GM23338 (cell line): ENCODE measurements at regions not wholly inside any gene's neighbourhood (a gene's known extent, or its start where the extent isn't known, plus 50 kb on each side); places are given as distances from the start of the nearest gene placed in this dataset.

ENCODE experiments used
- ATAC-seq: fragments of 200-7000 bp; cut with Tn5 transposase; 3 replicates; pipeline ENCODE4 v1.9.1; 2020
- DNase-seq: peaks from one replicate; pipeline ENCODE4 v3.0.0-alpha.2; 2015; ENCODE audit warnings: low spot score
- H2AFZ ChIP-seq: fragments of 200-600 bp; sonication (generic); 2 replicates; pipeline ENCODE4 v1.8.0; 2016; ENCODE audit warnings: antibody characterized with exemption, mild to moderate bottlenecking, moderate library complexity
- H3F3A ChIP-seq: fragments of 200-600 bp; sonication (generic); replicated peaks from 2 replicates; pipeline ENCODE4 v1.8.0; 2017; ENCODE audit warnings: antibody characterized with exemption, mixed run types, low read depth
- H3K27ac ChIP-seq: fragments of 200-600 bp; sonication (generic); 2 replicates; pipeline ENCODE4 v1.6.1; 2016; ENCODE audit warnings: low read depth
- H3K27me3 ChIP-seq: fragments of 200-600 bp; sonication (generic); 2 replicates; pipeline ENCODE4 v1.8.0; 2016; ENCODE audit warnings: mild to moderate bottlenecking, mixed run types, moderate library complexity; ENCODE audit not compliant: insufficient read depth
- H3K36me3 ChIP-seq: fragments of 200-600 bp; sonication (generic); 2 replicates; pipeline ENCODE4 v1.8.0; 2016; ENCODE audit warnings: mild to moderate bottlenecking; ENCODE audit not compliant: insufficient read depth
- H3K4me1 ChIP-seq: fragments of 200-600 bp; sonication (generic); 2 replicates; pipeline ENCODE4 v1.8.0; 2016; ENCODE audit warnings: mild to moderate bottlenecking, moderate library complexity; ENCODE audit not compliant: insufficient read depth
- H3K4me2 ChIP-seq: fragments of 200-600 bp; sonication (generic); 2 replicates; pipeline ENCODE4 v1.7.1; 2017; ENCODE audit warnings: mixed run types
- H3K4me3 ChIP-seq: fragments of 200-600 bp; sonication (generic); 2 replicates; pipeline ENCODE4 v1.6.1; 2016; ENCODE audit warnings: mixed run types
- H3K79me2 ChIP-seq: fragments of 200-600 bp; sonication (generic); replicated peaks from 2 replicates; pipeline ENCODE4 v1.8.0; 2017; ENCODE audit warnings: mild to moderate bottlenecking; ENCODE audit not compliant: insufficient read depth
- H3K9me2 ChIP-seq: fragments of 200-600 bp; sonication (generic); 2 replicates; pipeline ENCODE4 v1.8.0; 2017; ENCODE audit not compliant: insufficient read depth
- H4K20me1 ChIP-seq: fragments of 200-600 bp; sonication (generic); replicated peaks from 2 replicates; pipeline ENCODE4 v1.8.0; 2017; ENCODE audit warnings: mild to moderate bottlenecking; ENCODE audit not compliant: insufficient read depth
- H3K27ac Mint-ChIP-seq: 2 replicates; pipeline ENCODE4 v1.8.0; 2020; ENCODE audit warnings: inconsistent platforms, mild to moderate bottlenecking, moderate library complexity, mixed read lengths
- H3K27me3 Mint-ChIP-seq: 3 replicates; pipeline ENCODE4 v1.8.0; 2022; ENCODE audit warnings: low read depth, mild to moderate bottlenecking, moderate library complexity, mixed read lengths, inconsistent platforms; ENCODE audit not compliant: insufficient read depth, poor library complexity
- H3K36me3 Mint-ChIP-seq: 3 replicates; pipeline ENCODE4 v1.8.0; 2021; ENCODE audit warnings: low read depth, mild to moderate bottlenecking, inconsistent platforms, moderate library complexity, mixed read lengths
- H3K4me1 Mint-ChIP-seq: 3 replicates; pipeline ENCODE4 v1.8.0; 2020; ENCODE audit warnings: mild to moderate bottlenecking, inconsistent platforms, mixed read lengths
- H3K4me3 Mint-ChIP-seq: 3 replicates; pipeline ENCODE4 v1.8.0; 2021; ENCODE audit warnings: moderate library complexity, mild to moderate bottlenecking, inconsistent platforms, mixed read lengths
- H3K9me3 Mint-ChIP-seq: 3 replicates; pipeline ENCODE4 v1.8.0; 2020; ENCODE audit warnings: moderate library complexity, mild to moderate bottlenecking, inconsistent platforms, mixed read lengths
- CTCF ChIP-seq, 2 experiments: fragments of 200-600 bp in 1 of 2; sonication (generic) in 1 of 2; conservative IDR thresholded peaks; 2 replicates each; pipeline versions ENCODE4 v1.5.1 to v1.6.1; 2016 to 2017; ENCODE audit warnings: antibody characterized with exemption in 2 of 2, low read depth in 2 of 2, mild to moderate bottlenecking in 2 of 2, moderate library complexity in 1 of 2
- ETS1 ChIP-seq: IDR thresholded peaks from 2 replicates; pipeline ENCODE4 v1.6.1; 2016; ENCODE audit warnings: antibody characterized with exemption
- EZH2phosphoT487 ChIP-seq: fragments of 200-600 bp; sonication (generic); IDR thresholded peaks from one replicate; pipeline ENCODE4 v1.8.1; 2018; ENCODE audit warnings: antibody characterized with exemption; ENCODE audit not compliant: unreplicated experiment
- NANOG ChIP-seq: IDR thresholded peaks from 2 replicates; pipeline ENCODE4 v1.6.1; 2016; ENCODE audit warnings: antibody characterized with exemption, borderline replicate concordance
- POLR2AphosphoS5 ChIP-seq: IDR thresholded peaks from 2 replicates; pipeline ENCODE4 v1.6.1; 2016; ENCODE audit warnings: antibody characterized with exemption, low read depth
- STAT1 ChIP-seq: IDR thresholded peaks from one replicate; pipeline ENCODE4 v1.6.1; 2016; ENCODE audit warnings: antibody characterized with exemption; ENCODE audit not compliant: unreplicated experiment
- ZNF114 ChIP-seq: fragments of 250-450 bp; sonication (Bioruptor Pico); IDR thresholded peaks from 2 replicates; pipeline ENCODE4 v1.5.0; 2020; ENCODE audit warnings: mild to moderate bottlenecking, moderate library complexity
- ZNF331 ChIP-seq: fragments of 250-450 bp; sonication (Bioruptor Pico); IDR thresholded peaks from 2 replicates; pipeline ENCODE4 v1.5.0; 2020; ENCODE audit warnings: low read depth, mild to moderate bottlenecking, moderate library complexity
- TF ChIP-seq, protein P1 (sequence below): fragments of 250-450 bp; sonication (Bioruptor Pico); IDR thresholded peaks from 2 replicates; pipeline ENCODE4 v1.5.0; 2020; ENCODE audit warnings: mild to moderate bottlenecking, moderate library complexity

DNA sequence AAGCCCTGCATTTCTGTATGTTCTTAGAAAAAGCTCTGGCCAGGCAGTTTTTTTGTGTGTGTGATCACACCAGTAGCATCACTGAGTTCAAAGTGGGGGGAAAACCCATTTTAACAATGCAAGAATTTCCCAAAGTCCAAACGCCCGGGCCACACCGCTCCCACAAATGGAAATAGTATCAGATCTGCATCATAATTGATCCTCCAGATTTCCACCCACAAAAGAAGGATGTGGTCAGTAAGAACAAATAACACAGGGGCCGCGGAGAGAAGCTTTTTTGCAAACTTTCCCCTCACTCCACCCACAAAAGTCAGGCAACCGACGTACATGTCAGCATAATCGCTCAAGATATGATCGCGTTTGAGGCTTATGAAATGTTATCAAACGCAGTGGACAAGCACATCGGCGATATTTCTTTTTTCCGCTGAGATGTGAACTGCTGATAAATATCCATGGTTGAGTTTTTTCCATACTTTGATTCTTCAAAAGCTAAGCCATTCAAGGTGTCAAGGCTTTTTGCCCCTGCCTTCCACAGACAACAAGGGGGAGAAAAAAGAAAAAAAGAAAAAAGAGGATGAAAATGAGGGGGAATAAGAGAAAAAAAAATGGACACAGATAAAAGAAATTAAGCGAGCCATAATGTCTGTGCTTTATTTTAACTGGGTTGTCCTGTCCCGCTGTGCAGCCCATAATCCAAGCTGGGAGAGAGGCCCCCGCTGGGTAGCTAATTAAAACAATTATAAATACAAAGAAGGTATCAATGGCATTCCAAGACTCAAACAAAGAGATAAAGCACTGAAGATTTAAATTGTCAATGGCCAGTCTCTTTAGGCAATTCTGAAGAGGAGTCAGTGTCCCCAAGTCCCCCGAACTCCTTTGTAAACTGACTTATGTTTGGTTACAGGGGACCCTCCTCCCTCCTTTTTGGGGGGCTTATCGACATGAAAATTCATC lies 143.5 kb downstream of the ZFP64 start:
- H3K27me3 Mint-ChIP-seq: peaks cover 10% of the 10 kb centered on the region
- peak overlapping the region; percentile 40 for H3K4me3 ChIP-seq
- H3K4me3 Mint-ChIP-seq: peak overlapping the region; percentile 65

More for the DNA sequence above, 143.5 kb downstream of the ZFP64 start:
- Histone ChIP-seq H3K4me2 (peak overlapping the region; percentile 67), H4K20me1 (no peaks in the 10 kb centered on the region), H3K9me2 (no peaks in the 10 kb centered on the region), H3K4me1 (peaks cover 29% of the 10 kb centered on the region), H3K27ac (peak overlapping the region; percentile 96), H3F3A (no peaks in the 10 kb centered on the region), H3K36me3 (no peaks in the 10 kb centered on the region), H3K27me3 (no peaks in the 10 kb centered on the region), H3K79me2 (no peaks in the 10 kb centered on the region), H2AFZ (no peak overlapping the region)
- no peak for TF ChIP-seq EZH2phosphoT487
- no peak for TF ChIP-seq ZNF114 (CRISPR knock-in tag)
- TF ChIP-seq, protein P1, sequence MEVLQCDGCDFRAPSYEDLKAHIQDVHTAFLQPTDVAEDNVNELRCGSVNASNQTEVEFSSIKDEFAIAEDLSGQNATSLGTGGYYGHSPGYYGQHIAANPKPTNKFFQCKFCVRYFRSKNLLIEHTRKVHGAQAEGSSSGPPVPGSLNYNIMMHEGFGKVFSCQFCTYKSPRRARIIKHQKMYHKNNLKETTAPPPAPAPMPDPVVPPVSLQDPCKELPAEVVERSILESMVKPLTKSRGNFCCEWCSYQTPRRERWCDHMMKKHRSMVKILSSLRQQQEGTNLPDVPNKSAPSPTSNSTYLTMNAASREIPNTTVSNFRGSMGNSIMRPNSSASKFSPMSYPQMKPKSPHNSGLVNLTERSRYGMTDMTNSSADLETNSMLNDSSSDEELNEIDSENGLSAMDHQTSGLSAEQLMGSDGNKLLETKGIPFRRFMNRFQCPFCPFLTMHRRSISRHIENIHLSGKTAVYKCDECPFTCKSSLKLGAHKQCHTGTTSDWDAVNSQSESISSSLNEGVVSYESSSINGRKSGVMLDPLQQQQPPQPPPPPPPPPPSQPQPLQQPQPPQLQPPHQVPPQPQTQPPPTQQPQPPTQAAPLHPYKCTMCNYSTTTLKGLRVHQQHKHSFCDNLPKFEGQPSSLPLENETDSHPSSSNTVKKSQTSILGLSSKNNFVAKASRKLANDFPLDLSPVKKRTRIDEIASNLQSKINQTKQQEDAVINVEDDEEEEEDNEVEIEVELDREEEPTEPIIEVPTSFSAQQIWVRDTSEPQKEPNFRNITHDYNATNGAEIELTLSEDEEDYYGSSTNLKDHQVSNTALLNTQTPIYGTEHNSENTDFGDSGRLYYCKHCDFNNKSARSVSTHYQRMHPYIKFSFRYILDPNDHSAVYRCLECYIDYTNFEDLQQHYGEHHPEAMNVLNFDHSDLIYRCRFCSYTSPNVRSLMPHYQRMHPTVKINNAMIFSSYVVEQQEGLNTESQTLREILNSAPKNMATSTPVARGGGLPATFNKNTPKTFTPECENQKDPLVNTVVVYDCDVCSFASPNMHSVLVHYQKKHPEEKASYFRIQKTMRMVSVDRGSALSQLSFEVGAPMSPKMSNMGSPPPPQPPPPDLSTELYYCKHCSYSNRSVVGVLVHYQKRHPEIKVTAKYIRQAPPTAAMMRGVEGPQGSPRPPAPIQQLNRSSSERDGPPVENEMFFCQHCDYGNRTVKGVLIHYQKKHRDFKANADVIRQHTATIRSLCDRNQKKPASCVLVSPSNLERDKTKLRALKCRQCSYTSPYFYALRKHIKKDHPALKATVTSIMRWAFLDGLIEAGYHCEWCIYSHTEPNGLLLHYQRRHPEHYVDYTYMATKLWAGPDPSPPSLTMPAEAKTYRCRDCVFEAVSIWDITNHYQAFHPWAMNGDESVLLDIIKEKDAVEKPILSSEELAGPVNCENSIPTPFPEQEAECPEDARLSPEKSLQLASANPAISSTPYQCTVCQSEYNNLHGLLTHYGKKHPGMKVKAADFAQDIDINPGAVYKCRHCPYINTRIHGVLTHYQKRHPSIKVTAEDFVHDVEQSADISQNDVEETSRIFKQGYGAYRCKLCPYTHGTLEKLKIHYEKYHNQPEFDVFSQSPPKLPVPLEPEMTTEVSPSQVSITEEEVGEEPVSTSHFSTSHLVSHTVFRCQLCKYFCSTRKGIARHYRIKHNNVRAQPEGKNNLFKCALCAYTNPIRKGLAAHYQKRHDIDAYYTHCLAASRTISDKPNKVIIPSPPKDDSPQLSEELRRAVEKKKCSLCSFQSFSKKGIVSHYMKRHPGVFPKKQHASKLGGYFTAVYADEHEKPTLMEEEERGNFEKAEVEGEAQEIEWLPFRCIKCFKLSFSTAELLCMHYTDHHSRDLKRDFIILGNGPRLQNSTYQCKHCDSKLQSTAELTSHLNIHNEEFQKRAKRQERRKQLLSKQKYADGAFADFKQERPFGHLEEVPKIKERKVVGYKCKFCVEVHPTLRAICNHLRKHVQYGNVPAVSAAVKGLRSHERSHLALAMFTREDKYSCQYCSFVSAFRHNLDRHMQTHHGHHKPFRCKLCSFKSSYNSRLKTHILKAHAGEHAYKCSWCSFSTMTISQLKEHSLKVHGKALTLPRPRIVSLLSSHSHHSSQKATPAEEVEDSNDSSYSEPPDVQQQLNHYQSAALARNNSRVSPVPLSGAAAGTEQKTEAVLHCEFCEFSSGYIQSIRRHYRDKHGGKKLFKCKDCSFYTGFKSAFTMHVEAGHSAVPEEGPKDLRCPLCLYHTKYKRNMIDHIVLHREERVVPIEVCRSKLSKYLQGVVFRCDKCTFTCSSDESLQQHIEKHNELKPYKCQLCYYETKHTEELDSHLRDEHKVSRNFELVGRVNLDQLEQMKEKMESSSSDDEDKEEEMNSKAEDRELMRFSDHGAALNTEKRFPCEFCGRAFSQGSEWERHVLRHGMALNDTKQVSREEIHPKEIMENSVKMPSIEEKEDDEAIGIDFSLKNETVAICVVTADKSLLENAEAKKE (CRISPR knock-in tag): no peak
- no peak for TF ChIP-seq POLR2AphosphoS5
- TF ChIP-seq STAT1: no peak
- no peak for TF ChIP-seq CTCF (conservative IDR thresholded peaks at IDR 0.05; ENCODE audit: low read depth in 2 of 2)
- TF ChIP-seq ZNF331: no peak
- peak; percentile 99 for TF ChIP-seq NANOG
- no peak for TF ChIP-seq ETS1
- ATAC-seq: peak; percentile 73
- DNase-seq: peak; percentile 84
- H3K4me1 Mint-ChIP-seq: peaks cover 37% of the 10 kb centered on the region
- peaks cover 3% of the 10 kb centered on the region; the same call in 2 of the 3 replicates for H3K36me3 Mint-ChIP-seq
- no peaks in the 10 kb centered on the region for H3K9me3 Mint-ChIP-seq
- peak overlapping the region; percentile 97 for H3K27ac Mint-ChIP-seq
